ENCODE measurements at regions not wholly inside any gene's neighbourhood (a gene's known extent, or its start where the extent isn't known, plus 50 kb on each side); places are given as distances from the start of the nearest gene placed in this dataset.
"Not testable (repeated sequence)": the region's sequence is repeated elsewhere in the genome, so short reads cannot be mapped to it uniquely, and the experiment has no call there.

GRCh38 chr3:152619691-152620090 is 215.2 kb upstream of the P2RY1 start:
- CTCF ChIA-PET = no interaction called here
- POLR2A ChIA-PET = no interaction called here

GRCh38 chr3:152620395-152620794 is 214.5 kb upstream of the P2RY1 start:
- ChIA-PET POLR2A (no interaction called here), CTCF (no interaction called here)

GRCh38 chr3:152621006-152621868 is 213.7 kb upstream of the P2RY1 start:
- POLR2A ChIA-PET = no interaction called here
- CTCF ChIA-PET = no interaction called here

GRCh38 chr3:152621967-152622810 is 212.7 kb upstream of the P2RY1 start:
- POLR2A ChIA-PET = no interaction called here

GRCh38 chr3:152622811-152623167 is 212.1 kb upstream of the P2RY1 start:
- ChIA-PET POLR2A (no interaction called here), CTCF (no interaction called here)

More at GRCh38 chr3:152621967-152622810, 212.7 kb upstream of the P2RY1 start:
- CTCF ChIA-PET = no interaction called here

- ChIA-PET CTCF (no interaction called here), POLR2A (no interaction called here)
Observed at GRCh38 chr3:152623286-152623911, 211.5 kb upstream of the P2RY1 start.

- ChIA-PET POLR2A (no interaction called here), CTCF (no interaction called here)
Observed at GRCh38 chr3:152626226-152626625, 208.7 kb upstream of the P2RY1 start.

- CTCF ChIA-PET = no interaction called here
- POLR2A ChIA-PET = no interaction called here
Observed at GRCh38 chr3:152628496-152628895, 206.4 kb upstream of the P2RY1 start.

- CTCF ChIA-PET = no interaction called here
- POLR2A ChIA-PET = no interaction called here
Observed at GRCh38 chr3:152629363-152630122, 205.4 kb upstream of the P2RY1 start.

GRCh38 chr3:152635389-152635788 is 199.5 kb upstream of the P2RY1 start:
- POLR2A ChIA-PET = no interaction called here
- CTCF ChIA-PET = no interaction called here

GRCh38 chr3:152636651-152637050 is 198.3 kb upstream of the P2RY1 start:
- ChIA-PET CTCF (no interaction called here), POLR2A (no interaction called here)

- ChIA-PET POLR2A (no interaction called here), CTCF (no interaction called here)
Observed at GRCh38 chr3:152638214-152638613, 196.7 kb upstream of the P2RY1 start.

GRCh38 chr3:152638707-152639450 is 196.1 kb upstream of the P2RY1 start:
- ChIA-PET CTCF (no interaction called here), POLR2A (no interaction called here)

- CTCF ChIA-PET = no interaction called here
- POLR2A ChIA-PET = no interaction called here
Observed at GRCh38 chr3:152641198-152641597, 193.7 kb upstream of the P2RY1 start.

- ChIA-PET POLR2A (no interaction called here), CTCF (no interaction called here)
Observed at GRCh38 chr3:152642658-152643057, 192.3 kb upstream of the P2RY1 start.

GRCh38 chr3:152644478-152644877 is 190.5 kb upstream of the P2RY1 start:
- POLR2A ChIA-PET = no interaction called here
- CTCF ChIA-PET = no interaction called here

GRCh38 chr3:152646004-152646403 is 188.9 kb upstream of the P2RY1 start:
- POLR2A ChIA-PET = no interaction called here
- CTCF ChIA-PET = no interaction called here

GRCh38 chr3:152650177-152650576 is 184.8 kb upstream of the P2RY1 start:
- ChIA-PET CTCF (no interaction called here), POLR2A (no interaction called here)

GRCh38 chr3:152650923-152651322 is 184.0 kb upstream of the P2RY1 start:
- CTCF ChIA-PET = not testable (repeated sequence)

More at GRCh38 chr3:152650923-152651322, 184.0 kb upstream of the P2RY1 start:
- POLR2A ChIA-PET = not testable (repeated sequence)
